ENCODE measurements at regions not wholly inside any gene's neighbourhood (a gene's known extent, or its start where the extent isn't known, plus 50 kb on each side); places are given as distances from the start of the nearest gene placed in this dataset.

DNA sequence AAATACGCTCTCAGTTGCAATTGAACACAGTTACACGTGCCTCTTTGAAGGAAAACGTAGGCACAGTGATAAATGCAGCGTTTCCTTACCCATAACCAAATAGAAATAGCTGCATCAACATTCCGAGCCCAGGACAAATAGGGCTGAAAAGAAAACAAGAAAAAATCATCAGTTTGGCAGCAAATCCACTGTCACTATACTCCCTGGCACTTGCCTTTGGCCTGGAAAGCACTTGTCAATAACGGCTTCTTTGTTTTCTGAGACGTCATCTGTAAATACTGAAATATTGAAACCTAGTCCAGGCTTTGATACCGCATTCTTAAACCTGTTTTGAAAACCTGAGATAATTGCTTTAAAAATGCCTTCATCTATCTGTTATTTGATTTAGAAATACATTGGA is 167.2 kb upstream of the AKR1E2 start:
- DNase-seq: no peak

DNA sequence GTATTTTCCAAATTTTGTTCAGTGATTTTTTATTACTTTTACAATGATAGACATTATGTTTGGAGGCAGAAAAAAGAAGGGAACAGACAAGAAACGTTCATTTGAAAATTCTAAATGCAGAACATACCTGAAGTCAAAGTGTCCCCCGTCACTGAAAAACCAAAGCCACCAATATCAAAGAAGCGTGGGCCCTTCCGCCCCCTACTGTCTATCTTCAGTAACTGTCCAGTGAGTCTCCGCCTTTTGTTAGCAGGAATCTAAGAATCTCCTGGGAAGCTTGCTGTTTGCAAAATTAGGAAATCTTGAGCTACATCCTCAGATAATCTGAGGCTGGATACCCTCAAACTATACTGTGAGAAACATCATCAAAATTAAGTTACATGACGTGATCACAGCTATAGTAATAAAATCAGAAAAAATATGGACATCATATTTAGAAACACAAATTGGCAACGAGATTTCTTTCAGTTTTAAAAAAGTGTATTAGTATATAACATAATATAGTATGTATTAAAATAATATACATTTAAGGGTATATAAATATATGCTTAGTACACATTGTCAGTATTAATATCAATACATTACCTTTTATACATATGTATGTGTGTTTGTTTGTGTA is 169.3 kb upstream of the AKR1E2 start:
- DNase-seq: peak; percentile 45 to 67

DNA sequence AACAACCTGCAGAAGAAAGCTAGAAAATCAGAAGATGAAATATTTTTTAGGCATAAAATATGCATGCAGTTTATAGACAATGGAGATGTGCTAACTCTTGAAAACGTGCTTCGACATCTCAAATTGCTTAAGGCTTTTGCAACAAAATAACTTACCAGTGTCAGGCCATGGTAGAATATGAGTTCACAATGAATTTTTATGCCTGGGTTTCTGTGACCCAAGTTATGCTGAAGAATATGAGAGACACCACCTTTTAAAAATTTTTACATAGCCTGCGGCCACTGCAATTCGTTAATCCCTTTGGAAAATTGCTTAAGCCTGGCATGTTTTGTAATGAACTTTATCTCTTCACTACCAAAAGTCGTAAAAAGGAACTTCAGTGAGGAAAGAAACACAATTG is 170.1 kb upstream of the AKR1E2 start:
- DNase-seq: no peak

DNA sequence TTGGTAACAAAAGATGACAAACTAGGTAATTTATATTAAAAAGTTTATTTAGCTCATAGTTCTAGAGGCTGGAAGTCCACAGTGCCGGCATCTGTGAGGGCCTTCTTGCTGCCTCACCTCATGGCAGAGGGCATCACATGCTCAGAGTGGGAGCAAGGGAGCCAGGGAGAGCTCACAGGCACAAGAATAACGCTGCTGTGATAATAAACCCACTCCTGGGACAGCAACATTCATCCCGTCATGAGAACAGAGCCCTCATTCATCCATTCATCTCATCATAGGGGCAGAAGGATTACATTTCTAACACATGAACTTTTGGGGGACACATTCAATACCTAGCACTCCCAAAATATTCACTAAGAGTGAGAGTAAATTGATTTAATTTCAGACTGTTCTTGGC is 170.6 kb upstream of the AKR1E2 start:
- no peak for DNase-seq

DNA sequence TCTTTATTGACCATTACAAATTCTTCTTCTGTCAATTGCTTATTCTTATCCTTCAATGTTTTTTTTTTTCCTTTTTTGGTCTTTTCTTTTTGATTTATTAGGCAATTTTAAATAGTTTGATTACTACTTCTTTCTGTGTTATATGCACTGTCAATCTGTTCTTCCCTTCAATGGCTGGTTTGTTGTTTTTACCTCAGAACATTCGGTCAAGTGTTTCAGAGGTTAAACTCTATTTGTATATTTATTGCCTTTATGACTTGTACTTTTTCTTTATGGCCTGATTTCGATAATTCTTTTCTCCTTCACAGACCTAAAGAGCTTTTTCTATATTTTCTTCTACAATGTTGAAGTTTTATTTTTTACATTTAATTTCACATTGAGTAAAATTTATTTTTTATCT is 171.5 kb upstream of the AKR1E2 start:
- DNase-seq: no peak

DNA sequence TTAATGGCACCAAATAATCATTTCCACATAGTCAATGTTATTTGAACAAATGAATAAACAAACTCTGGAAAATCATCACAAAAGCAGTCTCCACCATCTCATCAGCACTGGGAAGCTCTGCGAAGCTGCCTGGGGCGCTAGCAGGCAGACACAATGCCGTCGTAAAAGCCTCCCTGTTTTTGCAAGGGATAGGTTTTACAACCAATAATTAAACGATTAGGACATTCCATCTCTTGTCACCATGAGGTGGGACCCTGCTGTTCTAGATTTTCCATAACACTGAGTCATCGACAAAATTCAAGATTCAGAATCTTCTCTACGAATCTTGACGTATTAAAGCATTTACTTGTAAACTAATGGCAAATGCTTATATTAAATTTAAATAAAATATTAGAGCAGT is 172.8 kb upstream of the AKR1E2 start:
- no peak for DNase-seq

DNA sequence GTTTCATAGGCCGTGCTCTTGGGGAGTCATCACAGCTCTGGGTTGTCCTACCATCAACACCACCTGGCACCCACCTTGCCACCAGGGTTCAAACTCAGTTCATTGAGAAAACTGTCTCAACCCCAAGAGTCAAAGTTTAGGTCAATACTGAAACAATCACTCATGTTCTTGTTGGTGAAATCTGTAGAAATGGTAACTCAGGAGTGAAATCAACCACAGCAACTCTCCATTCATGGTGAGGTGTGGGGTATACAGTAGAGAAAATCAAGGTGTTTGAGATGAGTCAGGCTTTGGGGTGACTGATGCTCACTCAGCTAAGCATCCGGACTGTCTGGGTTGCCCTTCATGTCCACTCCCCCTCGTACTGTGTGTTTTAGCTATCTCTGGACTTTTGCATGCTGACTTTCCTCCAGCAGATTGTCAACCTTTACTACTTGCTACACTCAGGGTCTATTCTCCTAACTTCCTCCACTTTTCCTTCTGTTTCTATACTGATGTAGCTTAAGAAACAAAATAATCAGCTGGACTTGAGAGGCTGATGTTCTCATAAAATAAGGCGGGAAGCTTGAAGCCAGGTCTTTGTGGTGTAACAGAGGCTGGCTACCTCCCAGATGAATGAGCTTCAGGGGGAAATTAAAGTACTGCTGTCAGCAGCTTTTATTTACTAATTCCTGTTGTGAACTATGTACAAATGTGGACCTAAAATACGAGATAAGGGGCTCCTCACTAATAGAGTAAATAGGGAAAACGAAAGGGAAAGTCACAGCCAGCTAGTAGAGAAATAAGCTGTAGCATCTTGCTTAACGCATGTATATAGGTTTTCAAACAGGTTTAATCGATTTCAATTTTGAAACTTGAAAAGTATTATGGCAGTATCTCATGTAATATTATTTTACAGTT is 173.6 kb upstream of the AKR1E2 start:
- DNase-seq: no peak

DNA sequence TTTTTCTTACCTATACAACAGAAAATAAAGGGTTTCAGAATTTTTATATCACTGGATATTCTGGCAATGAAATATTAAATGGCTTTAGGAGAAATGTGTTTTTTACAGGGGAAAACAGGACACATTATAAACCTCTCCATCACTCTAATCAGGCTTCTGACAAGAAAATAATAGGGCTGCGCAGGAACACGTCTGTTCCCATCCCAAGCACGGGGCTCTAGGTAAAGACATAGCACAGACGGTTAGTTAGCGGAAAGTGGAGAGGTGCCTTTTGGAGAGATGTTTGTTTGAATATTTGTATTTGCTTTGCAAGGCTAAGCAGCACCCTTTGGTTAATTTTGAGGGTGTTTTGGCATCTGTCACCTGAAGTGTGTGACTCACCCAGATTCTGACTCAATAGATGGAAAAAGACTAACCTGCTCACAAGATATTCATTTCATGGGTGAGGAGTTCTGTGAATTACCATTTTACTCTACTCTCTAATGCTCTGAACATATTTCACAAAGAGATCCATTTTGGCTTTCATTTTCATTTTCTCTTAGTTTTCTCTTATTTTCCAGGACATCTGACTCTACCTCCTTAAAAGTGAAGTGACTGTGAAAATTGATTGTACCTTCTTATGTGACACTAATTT is 174.5 kb upstream of the AKR1E2 start:
- no peak for DNase-seq

DNA sequence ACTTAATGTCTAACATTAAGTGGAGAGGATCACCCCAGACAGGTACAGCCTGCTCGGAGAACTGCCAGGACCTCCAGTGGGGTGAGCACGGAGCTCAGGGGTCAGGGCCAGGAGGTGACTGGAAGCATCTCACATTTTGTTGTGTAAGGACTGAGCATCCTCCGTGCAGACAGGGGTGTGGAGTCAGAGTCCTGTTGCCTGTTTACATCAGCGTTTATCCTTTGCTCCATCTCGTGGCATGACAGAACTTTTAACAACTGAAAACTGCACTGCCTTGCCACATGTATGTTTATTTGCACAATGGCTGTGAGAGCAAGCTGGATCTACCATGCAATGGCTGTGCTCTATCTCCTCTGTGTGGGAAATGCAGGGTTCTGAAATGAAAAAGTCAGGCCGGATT is 175.4 kb upstream of the AKR1E2 start:
- no peak for DNase-seq

DNA sequence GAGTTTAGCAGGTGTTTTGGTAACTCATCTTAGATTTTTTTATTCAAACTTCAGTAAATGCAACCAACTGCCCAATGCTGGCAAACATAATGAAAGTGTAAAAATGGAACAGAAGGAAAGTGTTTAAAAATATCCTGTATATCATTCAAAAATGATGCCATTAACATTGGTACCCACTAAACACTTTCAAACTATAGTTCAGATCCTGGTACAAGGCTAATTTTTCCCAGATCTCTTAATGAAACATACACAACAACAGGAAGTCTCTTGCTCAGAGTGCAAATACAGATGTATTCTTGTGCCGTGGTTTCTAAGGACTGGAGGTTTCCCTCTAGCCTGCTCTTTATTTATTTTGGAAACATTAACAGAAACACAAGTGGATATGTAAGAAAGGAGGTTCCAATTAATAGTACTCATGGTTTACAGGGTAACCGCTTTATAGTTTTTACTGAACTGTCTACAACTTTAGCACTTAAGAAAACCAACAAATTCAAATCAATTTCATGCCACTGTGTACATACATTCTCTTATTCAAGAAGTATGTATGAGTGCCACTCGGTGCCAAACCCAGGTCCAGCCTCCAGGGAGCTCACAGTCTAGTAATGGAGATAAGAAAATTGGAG is 176.0 kb upstream of the AKR1E2 start:
- no peak for DNase-seq

DNA sequence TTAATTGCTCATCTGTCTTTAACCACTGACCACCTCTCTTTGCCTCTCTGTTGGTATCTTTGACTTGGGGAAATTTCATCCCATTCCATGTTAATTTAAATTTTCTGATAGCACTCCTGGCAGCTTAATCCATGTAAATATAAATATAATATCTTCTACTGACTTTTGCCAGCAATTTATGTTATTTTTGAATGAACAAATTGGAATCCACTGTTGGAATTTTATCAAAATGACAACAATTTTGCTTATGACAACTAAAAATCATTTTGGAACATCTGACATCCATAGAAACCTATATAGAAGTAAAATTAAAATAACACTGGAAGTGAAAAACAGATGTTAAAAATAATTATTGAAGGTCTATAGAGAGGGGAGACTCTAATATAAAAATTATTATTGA is 176.5 kb upstream of the AKR1E2 start:
- DNase-seq: no peak

DNA sequence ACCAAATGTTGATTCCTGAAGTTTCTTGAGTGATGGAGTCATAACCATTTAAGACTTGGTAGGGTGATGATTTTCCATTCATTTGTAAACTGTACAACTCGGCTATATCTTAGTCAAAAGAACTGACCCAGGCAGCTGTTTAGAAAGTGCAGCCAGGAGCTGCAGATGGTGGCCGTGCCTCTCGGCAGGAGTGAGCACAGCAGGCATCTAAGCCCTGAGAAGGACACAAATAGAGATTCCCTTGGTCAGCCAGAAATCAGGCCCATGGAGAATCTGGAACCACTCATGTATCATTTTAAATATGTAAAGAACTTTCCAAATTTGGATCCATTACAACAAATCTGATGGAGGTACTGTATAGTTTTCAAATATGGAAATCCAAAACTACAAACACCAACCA is 177.0 kb upstream of the AKR1E2 start:
- no peak for DNase-seq

DNA sequence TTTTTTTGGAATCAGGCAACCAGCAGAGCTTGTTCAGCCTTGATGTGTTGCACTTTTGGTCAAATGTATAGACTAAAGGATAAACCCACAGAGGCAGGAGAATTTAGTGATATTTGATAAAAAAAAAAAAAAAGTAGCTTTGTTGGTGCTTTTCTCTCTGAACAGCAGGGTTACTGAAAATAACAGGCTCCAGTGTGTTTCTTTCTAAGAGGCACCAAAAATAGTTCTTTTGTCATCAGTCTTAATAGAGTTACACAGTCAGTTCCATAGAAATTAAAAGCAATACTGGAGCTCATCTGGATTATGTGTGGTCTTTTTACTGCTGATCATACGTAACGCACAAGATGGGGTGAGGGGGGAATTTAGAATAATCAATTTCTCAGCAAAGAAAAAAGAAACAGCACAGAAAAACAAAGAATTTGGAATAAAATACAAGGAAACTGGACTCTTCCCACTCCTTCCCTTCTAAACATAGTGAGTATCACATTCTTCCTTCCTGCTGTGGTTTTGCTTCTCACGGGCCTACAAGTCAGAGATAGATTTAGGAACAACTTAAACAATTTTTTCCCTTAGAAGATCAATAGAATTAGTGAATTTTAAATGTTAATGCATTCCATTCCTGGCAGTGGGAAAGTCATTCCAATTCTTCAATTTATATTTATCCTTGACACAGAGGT is 178.8 kb upstream of the AKR1E2 start:
- DNase-seq: no peak

DNA sequence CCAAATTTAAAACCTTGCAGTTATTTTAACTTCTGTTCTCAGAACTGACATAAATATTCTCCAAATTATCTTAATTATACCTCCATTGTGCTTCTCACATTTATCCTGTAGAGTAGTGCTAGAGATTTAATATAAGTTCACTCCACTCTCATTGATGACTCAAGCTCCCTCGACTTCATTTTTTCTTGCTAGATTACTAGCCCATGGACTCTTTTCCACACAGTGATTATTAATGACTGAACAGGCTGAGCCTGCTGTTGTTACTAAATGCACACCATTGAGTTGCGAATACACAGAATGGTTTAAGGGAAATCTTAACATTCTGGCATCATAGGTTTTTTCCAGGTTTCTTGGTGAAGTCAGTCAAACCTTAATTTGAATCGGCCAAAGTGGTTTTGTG is 179.5 kb upstream of the AKR1E2 start:
- no peak for DNase-seq

DNA sequence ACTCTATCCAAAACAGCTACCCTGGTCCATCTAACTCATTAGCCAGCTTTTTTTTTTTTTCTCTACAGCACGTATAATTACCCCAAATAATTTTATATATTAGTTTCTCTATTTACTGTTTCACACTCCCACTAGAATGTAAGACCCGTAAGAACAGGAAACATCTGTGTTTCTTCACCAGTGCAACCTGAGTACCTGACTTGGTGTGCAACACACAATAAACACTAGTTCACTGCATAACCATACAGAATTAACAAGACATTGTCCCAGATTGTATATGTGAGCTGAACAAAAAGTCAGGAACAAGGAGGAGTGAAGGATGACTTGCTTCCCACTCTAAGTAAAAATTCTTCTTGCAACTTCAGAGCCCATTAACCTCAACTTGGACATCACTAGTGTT is 180.2 kb upstream of the AKR1E2 start:
- DNase-seq: no peak

DNA sequence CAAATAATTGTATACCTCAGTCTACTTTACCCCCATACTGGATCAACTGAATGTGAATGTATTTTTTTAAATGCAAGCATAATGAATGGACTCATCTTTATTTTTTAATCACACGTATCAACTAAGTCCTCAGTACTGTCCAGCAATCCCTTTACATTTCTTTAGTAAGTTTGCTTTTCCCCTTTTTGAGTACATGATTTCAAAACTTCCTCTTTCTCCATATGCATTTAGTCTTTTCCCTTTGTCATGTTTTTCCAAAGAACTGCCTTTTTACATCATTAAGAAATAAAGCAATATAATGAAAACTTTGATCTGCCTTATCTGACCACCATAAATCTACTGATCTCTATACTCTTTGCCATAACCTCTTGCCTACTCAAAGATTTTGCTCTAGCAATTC is 182.5 kb upstream of the AKR1E2 start:
- no peak for DNase-seq

DNA sequence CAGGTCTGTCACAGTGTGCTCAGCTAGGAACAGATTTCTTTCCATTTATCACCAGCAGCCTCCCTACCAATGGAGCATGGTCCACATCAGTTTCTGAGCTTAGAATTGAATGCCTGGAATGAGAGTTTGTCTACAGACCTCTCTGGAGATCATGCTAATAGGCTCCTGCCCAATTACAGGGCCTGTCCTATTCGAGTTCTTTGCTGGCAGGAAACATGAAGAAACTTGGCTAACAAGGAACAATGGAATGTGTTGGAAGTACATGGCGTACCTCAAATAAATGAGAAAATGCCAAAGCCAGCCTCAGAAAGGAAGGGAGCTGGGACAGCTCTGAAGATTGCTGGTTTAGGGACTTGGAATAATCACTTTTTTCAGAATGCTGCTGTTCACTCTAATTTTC is 186.0 kb upstream of the AKR1E2 start:
- DNase-seq: no peak

DNA sequence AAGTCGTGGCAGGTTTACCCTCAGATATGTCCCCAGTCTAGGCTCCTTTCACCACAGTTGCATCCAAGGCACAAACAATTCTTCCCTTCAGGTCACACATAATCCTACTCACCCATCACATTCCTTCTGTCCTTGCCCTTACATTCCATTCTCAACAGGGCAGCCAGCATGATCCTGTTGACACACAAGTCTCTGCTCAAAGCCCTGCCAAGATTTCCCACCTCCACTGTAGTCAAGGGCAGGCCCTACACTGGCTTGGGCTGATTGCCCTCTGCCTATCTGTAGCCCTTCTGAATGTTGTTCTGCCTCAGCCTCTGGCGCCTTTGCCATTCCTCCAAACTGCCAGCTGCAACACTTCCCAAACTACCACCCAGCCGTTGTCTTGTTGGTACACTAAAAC is 187.9 kb upstream of the AKR1E2 start:
- no peak for DNase-seq

DNA sequence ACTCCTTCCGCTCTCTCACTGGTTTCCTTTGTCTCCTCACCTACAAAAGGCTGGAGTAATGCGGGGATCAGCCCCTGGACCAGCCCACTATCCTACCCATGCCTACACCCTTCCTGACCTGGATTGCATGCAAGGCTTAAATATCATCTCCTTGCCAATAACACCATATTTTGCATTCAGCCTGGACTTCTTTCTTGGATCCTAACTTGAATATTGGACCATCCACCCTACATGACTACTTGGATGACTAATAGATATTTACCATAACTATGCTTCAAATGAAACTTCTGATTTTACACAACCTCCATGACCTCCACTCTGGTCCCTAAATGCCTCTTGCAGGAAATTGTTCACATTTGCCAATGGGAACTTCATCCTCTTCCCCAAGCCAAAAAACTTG is 188.3 kb upstream of the AKR1E2 start:
- no peak for DNase-seq

DNA sequence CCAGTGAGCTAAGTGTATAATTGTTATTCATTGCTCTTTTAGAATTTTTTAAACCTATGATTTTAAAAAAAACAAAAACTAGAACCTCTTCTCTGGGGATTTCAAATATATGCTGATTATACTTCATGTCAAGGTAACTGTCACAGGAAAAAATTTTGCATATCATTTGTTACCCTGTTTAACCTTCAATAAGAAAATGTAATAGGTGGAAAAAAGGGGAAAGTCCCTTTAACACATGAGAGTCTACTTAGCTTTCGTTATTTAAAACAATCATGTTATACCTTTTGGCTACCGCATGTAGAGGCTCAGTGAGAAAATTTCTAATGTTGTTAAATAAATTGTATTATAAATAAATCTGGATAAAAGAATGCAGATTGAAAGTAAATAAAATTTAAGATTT is 190.1 kb upstream of the AKR1E2 start:
- DNase-seq: no peak

DNA sequence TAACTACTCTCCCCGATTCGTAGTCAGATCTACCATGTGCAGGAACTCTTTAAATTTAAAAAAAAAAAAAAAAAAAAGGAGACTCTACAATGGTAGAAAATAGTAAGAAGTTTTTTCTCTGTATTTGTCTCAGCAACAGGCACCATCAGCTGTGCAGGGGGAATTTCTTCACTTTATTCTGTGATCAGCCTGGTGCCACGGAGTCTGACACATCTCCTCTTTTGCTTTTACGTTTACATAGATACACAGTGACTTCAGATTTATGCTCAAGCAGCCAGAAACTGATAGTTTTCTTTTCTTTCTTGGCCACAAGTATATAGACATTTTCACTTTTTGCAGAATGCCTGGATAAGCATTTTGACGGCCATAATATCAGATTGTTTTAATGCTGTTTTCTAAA is 190.6 kb upstream of the AKR1E2 start:
- no peak for DNase-seq

DNA sequence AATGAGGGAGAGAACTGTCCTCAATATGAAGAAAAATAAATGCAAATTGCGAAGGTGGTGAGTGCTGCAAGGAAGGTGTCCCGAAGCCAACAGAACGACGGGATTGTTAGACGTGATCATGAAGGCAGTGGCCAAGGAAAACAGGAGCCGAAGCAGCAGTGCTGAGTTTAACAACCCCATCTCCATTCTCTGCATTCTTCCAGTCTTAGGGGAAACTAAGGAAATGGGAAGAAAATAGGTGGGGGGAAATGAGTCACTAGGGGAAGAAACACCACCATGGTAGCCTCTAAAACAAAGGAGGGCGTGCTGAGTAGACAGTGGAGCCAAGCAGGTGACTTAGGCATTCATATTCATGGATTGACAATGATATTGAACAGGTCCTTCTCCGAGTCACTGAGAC is 192.2 kb upstream of the AKR1E2 start:
- no peak for DNase-seq

DNA sequence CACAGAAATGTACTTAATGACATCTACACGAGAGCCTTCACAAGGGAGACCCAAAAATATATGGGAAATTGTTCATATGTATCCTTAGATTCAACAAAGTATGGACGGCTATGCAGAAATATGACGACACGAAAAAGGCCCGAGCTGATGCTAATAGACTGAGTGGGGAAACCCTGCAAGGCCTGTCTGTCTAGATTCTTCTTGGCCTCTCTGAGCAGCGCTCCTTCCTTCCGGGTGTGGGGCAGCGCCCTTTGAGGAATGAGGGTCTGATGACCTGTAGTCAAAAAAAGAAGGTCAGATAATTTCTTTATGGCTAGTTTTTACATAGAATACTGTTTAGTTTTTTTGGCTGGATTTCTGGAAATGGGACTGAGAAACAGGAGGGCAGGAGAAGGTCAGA is 192.8 kb upstream of the AKR1E2 start:
- DNase-seq: no peak

Data from CD4-positive, alpha-beta T cell treated with Interleukin-4 for 1 hour (primary cell).